Breast epithelium (tissue), 4 donors: ENCODE measurements at regions not wholly inside any gene's neighbourhood (a gene's known extent, or its start where the extent isn't known, plus 50 kb on each side); places are given as distances from the start of the nearest gene placed in this dataset.

Source experiments
- DNase-seq, 2 donors: peaks; one replicate each; pipeline ENCODE4 v3.0.0-alpha.2; 2019; ENCODE audit warnings: low spot score in 2 of 2
- H3K27ac ChIP-seq, 2 donors: fragments of 200-600 bp; sonication (generic) in 1 of 2; one replicate each; pipeline ENCODE4 v1.5.1; 2016 to 2019; ENCODE audit warnings: mild to moderate bottlenecking in 1 of 2
- H3K27me3 ChIP-seq, 2 donors: fragments of 200-600 bp; sonication (generic) in 1 of 2; one replicate each; pipeline versions ENCODE4 v1.5.1 to v1.6.0; 2017 to 2019; ENCODE audit warnings: control low read depth in 1 of 2, mild to moderate bottlenecking in 1 of 2
- H3K36me3 ChIP-seq: fragments of 200-600 bp; one replicate; pipeline ENCODE4 v1.5.1; 2019
- H3K4me1 ChIP-seq, 2 donors: fragments of 200-600 bp; sonication (generic); one replicate each; pipeline ENCODE4 v1.5.1; 2016 to 2019; ENCODE audit warnings: control low read depth in 1 of 2
- H3K4me3 ChIP-seq, 3 donors: fragments of 200-600 bp; sonication (generic); 1 replicate in 2 of 3; 2 replicates in 1 of 3; pipeline ENCODE4 v1.5.1; 2016 to 2019; ENCODE audit warnings: mild to moderate bottlenecking in 3 of 3, moderate library complexity in 2 of 3
- H3K9me3 ChIP-seq, 2 donors: fragments of 200-600 bp; sonication (generic) in 1 of 2; one replicate each; pipeline ENCODE4 v1.5.1; 2016 to 2019; ENCODE audit warnings: control low read depth in 1 of 2
- POLR2A ChIP-seq: fragments of 450-650 bp; IDR thresholded peaks from one replicate; pipeline ENCODE4 v1.6.1; 2016; ENCODE audit warnings: antibody characterized with exemption, mild to moderate bottlenecking, moderate library complexity
- POLR2AphosphoS5 ChIP-seq, 3 donors: sonication (generic); formaldehyde crosslinking; IDR thresholded peaks; one replicate each; pipeline ENCODE4 v1.6.1; 2017; ENCODE audit warnings: antibody characterized with exemption in 3 of 3
- intact Hi-C: fragments of 100-400 bp; cut with DNase I; formaldehyde crosslinking; loops from one replicate; pipeline ENCODE4 v1.15.1; 2023; ENCODE audit warnings: low total_unique reads
- TF ChIP-seq, protein P1 (sequence below), 3 donors: fragments of 450-650 bp; IDR thresholded peaks; one replicate each; pipeline ENCODE4 v1.5.1; 2016 to 2017; ENCODE audit warnings: antibody characterized with exemption in 3 of 3, mild to moderate bottlenecking in 3 of 3, moderate library complexity in 3 of 3

DNA sequence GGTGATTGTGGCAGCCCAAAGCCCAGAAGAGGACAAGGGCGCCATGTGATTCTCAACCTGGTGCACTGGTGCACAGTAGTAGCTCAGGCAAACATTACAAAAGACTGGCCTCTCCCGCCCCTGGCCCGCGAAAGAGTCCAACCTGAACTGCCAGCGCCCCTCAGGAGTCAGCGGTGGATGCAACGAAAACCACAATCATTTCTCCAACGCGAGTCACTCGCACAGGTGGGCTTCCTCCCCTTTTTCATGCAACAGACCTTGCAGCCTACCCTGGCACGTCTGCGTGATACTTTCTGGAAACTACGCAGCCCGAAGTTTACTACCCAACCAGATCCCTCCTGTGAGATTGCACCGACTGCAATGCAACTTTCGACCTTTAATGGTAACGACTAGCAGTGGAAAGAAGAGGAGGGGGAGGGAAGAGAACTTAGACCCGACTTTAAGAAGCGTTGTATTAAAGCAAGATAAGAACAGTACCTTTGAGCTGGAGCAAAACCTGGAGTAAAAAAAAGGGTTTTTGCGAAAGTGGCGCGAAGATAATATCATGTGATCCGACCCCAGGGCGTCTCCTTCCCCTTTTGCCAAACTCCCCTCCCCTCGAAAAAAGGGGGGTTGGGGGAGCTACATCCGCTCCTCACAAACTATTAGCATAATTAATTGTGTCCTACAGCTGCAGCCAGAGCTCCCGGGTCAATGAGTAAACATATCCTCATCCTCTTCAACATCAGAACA, 63.3 kb upstream of the CCDC160 start:
- Histone ChIP-seq H3K4me1 (no peaks in the 10 kb centered on the region), H3K9me3 (no peaks in the 10 kb centered on the region), H3K36me3 (no peaks in the 10 kb centered on the region), H3K27me3 (peaks cover 0 to 69% of the 10 kb centered on the region in 2 donors), H3K4me3 (peak overlapping the region; percentile 48 to 67 (median 56)), H3K27ac (no peak overlapping the region)
- TF ChIP-seq POLR2A (no peak), POLR2AphosphoS5 (IDR thresholded peaks at IDR 0.05) (no peak)
- TF ChIP-seq, protein P1, sequence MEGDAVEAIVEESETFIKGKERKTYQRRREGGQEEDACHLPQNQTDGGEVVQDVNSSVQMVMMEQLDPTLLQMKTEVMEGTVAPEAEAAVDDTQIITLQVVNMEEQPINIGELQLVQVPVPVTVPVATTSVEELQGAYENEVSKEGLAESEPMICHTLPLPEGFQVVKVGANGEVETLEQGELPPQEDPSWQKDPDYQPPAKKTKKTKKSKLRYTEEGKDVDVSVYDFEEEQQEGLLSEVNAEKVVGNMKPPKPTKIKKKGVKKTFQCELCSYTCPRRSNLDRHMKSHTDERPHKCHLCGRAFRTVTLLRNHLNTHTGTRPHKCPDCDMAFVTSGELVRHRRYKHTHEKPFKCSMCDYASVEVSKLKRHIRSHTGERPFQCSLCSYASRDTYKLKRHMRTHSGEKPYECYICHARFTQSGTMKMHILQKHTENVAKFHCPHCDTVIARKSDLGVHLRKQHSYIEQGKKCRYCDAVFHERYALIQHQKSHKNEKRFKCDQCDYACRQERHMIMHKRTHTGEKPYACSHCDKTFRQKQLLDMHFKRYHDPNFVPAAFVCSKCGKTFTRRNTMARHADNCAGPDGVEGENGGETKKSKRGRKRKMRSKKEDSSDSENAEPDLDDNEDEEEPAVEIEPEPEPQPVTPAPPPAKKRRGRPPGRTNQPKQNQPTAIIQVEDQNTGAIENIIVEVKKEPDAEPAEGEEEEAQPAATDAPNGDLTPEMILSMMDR (IDR thresholded peaks at IDR 0.05): no peak
- DNase-seq: no peak
- intact Hi-C loops: no loop called here

DNA sequence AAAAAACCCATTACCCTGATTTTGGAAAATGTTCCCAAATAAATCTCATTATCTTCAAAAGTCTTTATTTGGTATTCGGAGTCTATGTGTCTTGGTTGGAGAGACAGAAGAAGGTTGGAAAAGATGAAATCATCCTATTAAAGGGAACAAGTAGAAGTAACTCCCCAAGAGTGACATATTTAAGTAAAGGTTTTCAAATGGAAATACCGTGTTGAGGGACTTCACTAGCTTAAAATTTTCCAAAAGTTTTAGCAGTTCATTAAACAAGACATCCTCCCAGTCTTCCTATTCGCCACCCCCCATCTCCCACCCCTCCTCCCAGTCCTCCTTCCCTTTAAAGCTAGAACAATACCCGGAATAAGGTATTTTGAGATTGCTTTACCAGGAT, 62.7 kb upstream of the CCDC160 start:
- Histone ChIP-seq H3K4me3 (no peak overlapping the region), H3K36me3 (no peaks in the 10 kb centered on the region), H3K9me3 (no peaks in the 10 kb centered on the region), H3K27me3 (peaks cover 0 to 71% of the 10 kb centered on the region in 2 donors), H3K27ac (no peak overlapping the region), H3K4me1 (no peaks in the 10 kb centered on the region)
- intact Hi-C loops: no loop called here
- no peak for TF ChIP-seq POLR2A
- TF ChIP-seq POLR2AphosphoS5 (IDR thresholded peaks at IDR 0.05): no peak
- TF ChIP-seq, protein P1 (IDR thresholded peaks at IDR 0.05): no peak
- DNase-seq: no peak

DNA sequence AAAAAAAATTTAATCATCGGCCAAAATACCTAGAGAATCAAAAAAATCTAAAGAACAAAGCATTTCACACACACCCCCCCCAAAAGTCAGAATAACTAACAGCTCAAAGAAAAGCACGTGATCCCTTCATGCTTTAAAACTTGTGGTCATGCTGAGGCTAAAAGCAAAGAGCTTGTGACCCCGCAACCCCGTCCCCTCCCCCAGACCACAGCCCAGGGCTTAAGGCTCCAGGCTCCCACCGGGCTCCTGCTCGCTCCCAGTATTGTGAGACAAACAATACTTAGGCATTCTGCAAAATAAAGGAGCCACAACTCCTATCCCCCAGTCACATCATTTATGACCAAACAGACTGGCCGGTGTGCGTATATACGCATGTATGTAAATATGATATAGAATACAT, 62.1 kb upstream of the CCDC160 start:
- Histone ChIP-seq H3K27me3 (peaks cover 0 to 71% of the 10 kb centered on the region in 2 donors), H3K4me3 (no peak overlapping the region), H3K36me3 (no peaks in the 10 kb centered on the region), H3K27ac (no peak overlapping the region), H3K4me1 (no peaks in the 10 kb centered on the region), H3K9me3 (no peaks in the 10 kb centered on the region)
- DNase-seq: no peak
- TF ChIP-seq POLR2AphosphoS5 (IDR thresholded peaks at IDR 0.05) (no peak), POLR2A (no peak)
- TF ChIP-seq, protein P1 (IDR thresholded peaks at IDR 0.05): no peak
- intact Hi-C loops: no loop called here

DNA sequence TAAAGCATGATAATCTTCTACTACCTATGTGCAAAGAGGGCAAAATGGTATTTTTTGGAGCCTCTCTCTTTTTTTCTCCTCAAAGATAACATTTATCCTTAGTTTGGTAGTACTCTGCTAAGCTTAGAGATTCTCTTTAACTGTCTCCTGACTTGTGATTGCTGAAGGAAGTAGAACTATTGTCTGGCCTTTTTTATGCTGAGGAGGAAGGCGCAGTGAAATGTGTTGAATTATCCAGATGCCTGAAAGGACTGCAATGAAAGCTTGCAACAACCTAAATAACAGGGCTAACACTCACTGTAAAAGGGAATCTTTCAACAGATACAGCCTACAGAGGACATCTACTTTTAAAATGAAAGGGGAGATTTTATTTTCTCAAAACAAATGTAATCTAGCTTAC, 59.5 kb upstream of the CCDC160 start:
- Histone ChIP-seq H3K36me3 (no peaks in the 10 kb centered on the region), H3K27ac (no peak overlapping the region), H3K27me3 (peaks cover 0 to 74% of the 10 kb centered on the region in 2 donors), H3K4me1 (no peaks in the 10 kb centered on the region), H3K4me3 (no peak overlapping the region), H3K9me3 (no peaks in the 10 kb centered on the region)
- DNase-seq: no peak
- intact Hi-C loops: no loop called here
- TF ChIP-seq POLR2A (no peak), POLR2AphosphoS5 (IDR thresholded peaks at IDR 0.05) (no peak)
- TF ChIP-seq, protein P1 (IDR thresholded peaks at IDR 0.05): no peak

DNA sequence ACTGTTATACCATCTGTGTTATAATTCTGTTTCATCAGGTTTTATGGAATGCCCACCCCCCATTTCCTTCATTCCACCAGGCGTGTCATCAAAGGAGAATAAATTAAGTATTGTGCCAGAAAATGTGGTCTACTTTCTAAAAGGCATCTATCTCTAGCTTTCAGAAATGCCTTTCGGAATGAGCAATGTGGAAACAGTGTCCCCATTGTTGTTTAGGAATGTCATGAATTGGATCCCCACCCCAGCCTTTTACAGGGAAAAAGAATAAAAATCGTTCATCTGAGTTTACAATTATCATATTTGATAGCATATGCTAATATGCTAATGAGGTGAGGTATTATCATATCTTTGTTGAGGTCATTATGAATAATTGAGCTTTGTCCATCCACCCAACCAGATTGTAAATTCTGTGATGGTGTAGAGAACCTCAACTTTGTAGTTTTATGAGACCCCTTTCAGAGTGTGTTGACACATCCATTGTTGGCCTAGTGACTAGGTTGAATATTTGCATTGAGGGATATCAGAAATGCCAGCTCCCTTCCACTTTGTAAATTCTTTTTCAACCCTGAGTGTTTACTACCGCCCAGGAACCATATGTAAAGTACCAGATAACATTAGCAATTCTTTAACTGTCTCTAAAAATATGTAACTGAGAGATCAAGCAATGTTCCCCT, 56.2 kb upstream of the CCDC160 start:
- Histone ChIP-seq H3K4me1 (no peaks in the 10 kb centered on the region), H3K36me3 (no peaks in the 10 kb centered on the region), H3K9me3 (no peaks in the 10 kb centered on the region), H3K27ac (no peak overlapping the region), H3K27me3 (peaks cover 0 to 70% of the 10 kb centered on the region in 2 donors), H3K4me3 (no peak overlapping the region)
- TF ChIP-seq, protein P1 (IDR thresholded peaks at IDR 0.05): no peak
- TF ChIP-seq POLR2AphosphoS5 (IDR thresholded peaks at IDR 0.05): no peak
- TF ChIP-seq POLR2A: no peak
- intact Hi-C loops: no loop called here
- DNase-seq: no peak
